ENCODE measurements at regions not wholly inside any gene's neighbourhood (a gene's known extent, or its start where the extent isn't known, plus 50 kb on each side); places are given as distances from the start of the nearest gene placed in this dataset.

DNA sequence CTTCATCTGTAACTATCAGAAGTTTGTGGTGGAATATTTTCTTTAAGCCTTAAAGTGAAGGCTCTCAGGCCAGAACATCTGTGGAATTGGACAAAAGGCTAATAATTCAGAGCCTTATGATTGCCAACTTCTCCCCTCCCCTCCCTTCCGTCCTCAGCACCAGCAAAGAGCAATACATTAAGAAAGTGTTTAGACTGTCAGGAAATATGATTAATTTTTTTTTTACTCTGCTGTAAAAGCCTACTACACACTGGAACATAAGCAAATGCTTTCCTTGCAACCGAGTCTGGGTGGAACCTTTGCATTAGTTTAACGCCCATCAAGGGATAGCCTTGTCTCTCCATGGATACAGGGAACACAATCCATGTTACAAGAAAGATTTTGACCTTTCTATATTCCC lies 110.3 kb upstream of the TARS1 start:
- TF ChIP-seq, protein P1, sequence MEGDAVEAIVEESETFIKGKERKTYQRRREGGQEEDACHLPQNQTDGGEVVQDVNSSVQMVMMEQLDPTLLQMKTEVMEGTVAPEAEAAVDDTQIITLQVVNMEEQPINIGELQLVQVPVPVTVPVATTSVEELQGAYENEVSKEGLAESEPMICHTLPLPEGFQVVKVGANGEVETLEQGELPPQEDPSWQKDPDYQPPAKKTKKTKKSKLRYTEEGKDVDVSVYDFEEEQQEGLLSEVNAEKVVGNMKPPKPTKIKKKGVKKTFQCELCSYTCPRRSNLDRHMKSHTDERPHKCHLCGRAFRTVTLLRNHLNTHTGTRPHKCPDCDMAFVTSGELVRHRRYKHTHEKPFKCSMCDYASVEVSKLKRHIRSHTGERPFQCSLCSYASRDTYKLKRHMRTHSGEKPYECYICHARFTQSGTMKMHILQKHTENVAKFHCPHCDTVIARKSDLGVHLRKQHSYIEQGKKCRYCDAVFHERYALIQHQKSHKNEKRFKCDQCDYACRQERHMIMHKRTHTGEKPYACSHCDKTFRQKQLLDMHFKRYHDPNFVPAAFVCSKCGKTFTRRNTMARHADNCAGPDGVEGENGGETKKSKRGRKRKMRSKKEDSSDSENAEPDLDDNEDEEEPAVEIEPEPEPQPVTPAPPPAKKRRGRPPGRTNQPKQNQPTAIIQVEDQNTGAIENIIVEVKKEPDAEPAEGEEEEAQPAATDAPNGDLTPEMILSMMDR (IDR thresholded peaks at IDR 0.05): no peak
- no peak for TF ChIP-seq EP300 (IDR thresholded peaks at IDR 0.05)

All from ovary (tissue), 3 donors.